ENCODE measurements at regions not wholly inside any gene's neighbourhood (a gene's known extent, or its start where the extent isn't known, plus 50 kb on each side); places are given as distances from the start of the nearest gene placed in this dataset.

DNA sequence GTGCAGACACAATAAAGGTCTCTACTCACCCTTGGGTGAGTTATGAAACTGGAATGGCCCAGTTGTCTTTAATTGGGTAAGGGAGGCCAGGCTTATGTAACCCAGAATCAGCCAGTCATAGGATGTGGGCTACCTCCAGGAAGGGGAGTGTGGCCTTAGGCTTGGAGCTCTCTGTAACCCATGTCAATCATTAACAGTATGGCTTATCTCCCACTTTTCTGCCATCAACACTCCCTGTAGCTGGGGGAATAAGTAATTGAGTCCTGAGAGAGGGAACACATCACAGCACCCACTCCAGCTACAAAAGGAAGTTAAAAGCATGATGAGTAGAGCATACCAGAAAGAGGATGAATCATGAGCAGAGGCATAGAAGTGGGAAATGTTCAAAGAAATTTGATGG lies 327.0 kb upstream of the DUSP10 start:
- no peak overlapping the region for H2AK5ac ChIP-seq (ENCODE audit: low read depth, low read length)
- ChIA-PET CTCF (ENCODE audit: partially characterized antibody) (interaction anchor here (2.2 kb wide), 1 partner anchor 27 kb away, joined by 8 read pairs; no protein-coding TSS in a partner anchor), POLR2A (ENCODE audit: partially characterized antibody) (no interaction called here)
- no peak overlapping the region for H4K91ac ChIP-seq (replicated peaks; ENCODE audit: insufficient read length, low read length)
- no peak overlapping the region for H2AFZ ChIP-seq (ENCODE audit: low read length)
- no peak overlapping the region for H2BK12ac ChIP-seq (ENCODE audit: low read depth, low read length)
- peaks cover 13 to 14% of the 10 kb centered on the region in 2 experiments; a peak in 2 of 4 replicates for H3K9me3 ChIP-seq (ENCODE audit: insufficient read depth in 2 of 2, low read depth in 1 of 2, low read length in 1 of 2)
- no peak overlapping the region for H2BK120ac ChIP-seq (replicated peaks; ENCODE audit: low read depth, low read length)
- H3K4me3 ChIP-seq (ENCODE audit: extremely low read depth in 1 of 4, insufficient read depth in 2 of 4, low read depth in 3 of 4, low read length in 4 of 4), result no peak overlapping the region
- H4K5ac ChIP-seq (ENCODE audit: insufficient read length, low read depth, low read length), result no peak overlapping the region
- no peak overlapping the region for H3K14ac ChIP-seq (ENCODE audit: insufficient read length)
- no peak overlapping the region for H3K27ac ChIP-seq (ENCODE audit: low read depth, low read length)
- H4K8ac ChIP-seq (ENCODE audit: extremely low read depth, insufficient read depth, low read length), result no peak overlapping the region
- no peak overlapping the region for H3K23ac ChIP-seq (ENCODE audit: insufficient read length)
- H3K79me1 ChIP-seq (ENCODE audit: low read depth, low read length), result no peaks in the 10 kb centered on the region
- H2BK20ac ChIP-seq (ENCODE audit: low read length), result no peak overlapping the region
- no peaks in the 10 kb centered on the region for H3K79me2 ChIP-seq (ENCODE audit: control insufficient read depth in 1 of 2, insufficient read depth in 2 of 2, low read length in 2 of 2)
- TF ChIP-seq SIRT6 (IDR thresholded peaks at IDR 0.05; ENCODE audit: low read length) (no peak), CEBPB (IDR thresholded peaks at IDR 0.05; ENCODE audit: low read depth, low read length) (no peak), CTBP2 (IDR thresholded peaks at IDR 0.05; ENCODE audit: borderline replicate concordance, insufficient read depth, insufficient read length, low read length) (no peak), CHD2 (IDR thresholded peaks at IDR 0.05; ENCODE audit: low read length) (no peak), POU5F1 (IDR thresholded peaks at IDR 0.05; ENCODE audit: low read depth, low read length) (no peak), YY1 (IDR thresholded peaks at IDR 0.05; ENCODE audit: low read depth, low read length) (no peak), HDAC6 (IDR thresholded peaks at IDR 0.05; ENCODE audit: low read depth, low read length) (no peak), POLR2A (IDR thresholded peaks at IDR 0.05; ENCODE audit: control extremely low read depth in 1 of 2, low read depth in 2 of 2, low read length in 2 of 2) (no peak)
- TF ChIP-seq, protein P1, sequence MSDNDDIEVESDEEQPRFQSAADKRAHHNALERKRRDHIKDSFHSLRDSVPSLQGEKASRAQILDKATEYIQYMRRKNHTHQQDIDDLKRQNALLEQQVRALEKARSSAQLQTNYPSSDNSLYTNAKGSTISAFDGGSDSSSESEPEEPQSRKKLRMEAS (IDR thresholded peaks at IDR 0.05), result no peak
- TF ChIP-seq, protein P2, sequence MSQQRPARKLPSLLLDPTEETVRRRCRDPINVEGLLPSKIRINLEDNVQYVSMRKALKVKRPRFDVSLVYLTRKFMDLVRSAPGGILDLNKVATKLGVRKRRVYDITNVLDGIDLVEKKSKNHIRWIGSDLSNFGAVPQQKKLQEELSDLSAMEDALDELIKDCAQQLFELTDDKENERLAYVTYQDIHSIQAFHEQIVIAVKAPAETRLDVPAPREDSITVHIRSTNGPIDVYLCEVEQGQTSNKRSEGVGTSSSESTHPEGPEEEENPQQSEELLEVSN (IDR thresholded peaks at IDR 0.05), result no peak
- DNase-seq (ENCODE audit: low read depth in 1 of 2, low spot score in 2 of 2) (no peak), FAIRE-seq (no peak)
- no peak overlapping the region for H2BK5ac ChIP-seq (ENCODE audit: low read depth, low read length)
- no peak overlapping the region for H2BK15ac ChIP-seq (ENCODE audit: low read length)
- no peak overlapping the region for H3K9ac ChIP-seq (replicated peaks in 1 of 4; ENCODE audit: extremely low read depth in 1 of 4, low read depth in 3 of 4, low read length in 3 of 4)
- H3K4me2 ChIP-seq (ENCODE audit: insufficient read depth in 1 of 2, low read depth in 2 of 2, low read length in 2 of 2), result no peak overlapping the region
- H3K23me2 ChIP-seq (ENCODE audit: low read depth, low read length), result no peaks in the 10 kb centered on the region
- no peak overlapping the region for H3K18ac ChIP-seq (ENCODE audit: extremely low read depth, low read length)
- H3K27me3 ChIP-seq (replicated peaks in 1 of 4; ENCODE audit: control insufficient read depth in 3 of 4, extremely low read depth in 1 of 4, insufficient read depth in 3 of 4, low read length in 3 of 4), result no peaks in the 10 kb centered on the region; a peak in 1 of 7 replicates
- peaks cover 3 to 8% (median 4%) of the 10 kb centered on the region in 4 experiments; a peak in 6 of 7 replicates for H3K4me1 ChIP-seq (replicated peaks in 1 of 4; ENCODE audit: control insufficient read depth in 3 of 4, insufficient read depth in 4 of 4, low read length in 3 of 4)
- H4K20me1 ChIP-seq (replicated peaks in 1 of 2; ENCODE audit: control insufficient read depth in 1 of 2, insufficient read depth in 2 of 2, low read length in 2 of 2), result no peaks in the 10 kb centered on the region
- H3K36me3 ChIP-seq (ENCODE audit: control insufficient read depth in 2 of 4, insufficient read depth in 4 of 4, low read length in 3 of 4), result peaks cover 0 to 2% (median 0%) of the 10 kb centered on the region in 4 experiments; a peak in 2 of 8 replicates
- H3K56ac ChIP-seq (replicated peaks; ENCODE audit: insufficient read length, low read depth, low read length), result no peak overlapping the region
- H3K4ac ChIP-seq (replicated peaks; ENCODE audit: insufficient read length, low read depth, low read length), result no peak overlapping the region

Data from H1 (cell line).